GM12892 (cell line): ENCODE measurements at regions not wholly inside any gene's neighbourhood (a gene's known extent, or its start where the extent isn't known, plus 50 kb on each side); places are given as distances from the start of the nearest gene placed in this dataset.

ENCODE experiments used
- DNase-seq: peaks from one replicate; pipeline ENCODE4 v3.0.0; 2011; ENCODE audit not compliant: insufficient read length
- FAIRE-seq: peaks from 2 replicates; lab custom pipeline; 2011; peaks lifted over from hg19 to GRCh38; lab: Jason Lieb, UNC
- POLR2A ChIP-seq: IDR thresholded peaks from 2 replicates; pipeline ENCODE4 v1.6.1; 2011; ENCODE audit warnings: low read depth, low read length, control low read depth
- POLR2AphosphoS5 ChIP-seq: IDR thresholded peaks from 2 replicates; pipeline ENCODE4 v1.6.1; 2011; ENCODE audit warnings: low read depth, low read length, control low read depth
- TAF1 ChIP-seq: IDR thresholded peaks from 2 replicates; pipeline ENCODE4 v1.6.1; 2011; ENCODE audit warnings: low read depth, mild to moderate bottlenecking, control low read depth, low read length, borderline replicate concordance

DNA sequence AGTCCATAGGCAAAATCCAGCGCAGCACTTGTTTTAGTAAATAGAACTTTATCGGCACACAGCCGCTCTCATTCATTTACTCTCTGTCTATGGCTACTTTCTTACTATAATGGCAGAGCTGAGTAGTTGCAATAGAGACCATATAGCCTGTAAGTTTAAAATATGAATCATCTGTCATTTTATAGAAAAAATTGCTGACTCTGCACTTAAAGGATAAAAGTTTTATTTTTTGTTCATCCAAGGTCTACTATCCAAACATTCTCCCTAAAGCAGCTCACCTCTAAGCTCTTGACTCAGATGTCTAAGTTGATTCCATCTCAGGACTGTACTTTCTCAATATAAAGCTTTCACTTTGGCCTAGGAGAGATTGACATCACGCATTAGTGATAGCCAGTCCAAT lies 825.7 kb downstream of the OLFM4 start:
- FAIRE-seq (no peak), DNase-seq (no peak)
- TF ChIP-seq POLR2A: no peak
- TF ChIP-seq TAF1: no peak
- TF ChIP-seq POLR2AphosphoS5: no peak

DNA sequence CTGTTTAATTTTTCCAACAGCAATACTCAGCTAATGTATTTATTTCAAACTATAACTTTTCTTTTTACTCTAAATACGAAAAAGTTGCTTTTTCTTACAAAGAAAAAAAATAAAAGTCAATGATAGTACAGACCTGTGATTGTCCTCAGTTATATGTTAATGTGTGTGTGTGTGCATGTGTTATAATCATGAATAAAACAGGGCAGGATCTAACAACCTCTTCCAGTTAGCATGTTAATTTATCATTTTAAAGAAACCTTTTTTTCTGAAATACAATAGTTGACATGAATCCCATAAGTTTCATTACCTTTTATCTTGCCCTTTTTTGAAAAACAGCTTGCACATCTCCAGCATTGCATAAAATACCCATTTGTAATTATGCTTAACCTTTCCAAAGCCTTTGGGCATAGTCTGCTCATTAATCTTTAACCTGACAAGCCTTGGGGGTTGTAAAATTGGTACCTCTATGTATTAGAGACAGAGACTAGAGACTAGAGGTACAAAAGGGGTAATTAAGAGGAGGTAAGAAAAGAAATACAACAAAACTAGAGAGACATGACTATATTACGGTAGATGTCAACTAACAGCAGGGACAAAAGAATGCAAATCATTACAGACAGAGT lies 828.1 kb downstream of the OLFM4 start:
- TF ChIP-seq POLR2AphosphoS5: no peak
- TF ChIP-seq TAF1: no peak
- TF ChIP-seq POLR2A: no peak
- FAIRE-seq (no peak), DNase-seq (no peak)

DNA sequence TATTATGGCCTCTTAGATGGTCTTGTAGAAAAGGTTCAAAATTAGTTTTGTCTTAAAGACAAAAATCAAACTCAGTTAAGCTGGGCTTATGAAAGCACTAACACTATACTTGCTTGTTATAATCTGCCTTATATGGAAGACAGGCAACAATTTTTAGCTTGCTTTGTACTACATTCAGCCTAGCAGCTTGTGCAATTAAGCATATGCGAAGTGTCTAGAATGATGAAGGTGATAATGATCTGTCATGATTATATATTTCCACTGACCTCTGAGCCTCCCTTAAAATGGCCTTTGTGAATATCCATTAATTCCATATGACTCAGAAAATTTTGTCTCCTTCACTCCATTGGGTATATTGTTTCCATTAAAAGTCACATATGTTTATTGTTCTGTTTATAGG lies 834.9 kb downstream of the OLFM4 start:
- TF ChIP-seq POLR2AphosphoS5 (no peak), POLR2A (no peak), TAF1 (no peak)
- DNase-seq (no peak), FAIRE-seq (no peak)

DNA sequence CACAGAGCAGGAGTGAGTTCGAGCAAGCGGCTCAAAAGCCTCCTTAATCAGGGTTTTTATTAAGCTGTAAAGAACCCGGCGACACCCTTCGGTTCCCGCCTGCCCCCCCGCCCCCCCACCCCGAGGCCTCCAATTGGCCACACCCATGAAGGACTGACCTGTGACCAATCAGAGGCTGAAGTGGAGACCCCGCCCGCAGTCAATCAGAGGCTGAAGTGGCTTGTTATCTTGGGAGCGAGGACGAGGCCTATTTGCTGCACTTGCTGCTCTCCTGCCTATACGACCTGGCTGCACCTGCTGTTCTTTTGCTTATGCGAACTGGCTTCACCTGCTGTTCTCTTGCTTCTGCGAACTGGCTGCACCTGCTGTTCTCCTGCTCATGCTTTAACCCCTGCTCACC lies 844.9 kb downstream of the OLFM4 start:
- TF ChIP-seq POLR2A: no peak
- TF ChIP-seq TAF1: no peak
- no peak for TF ChIP-seq POLR2AphosphoS5
- FAIRE-seq (no peak), DNase-seq (peak; percentile 1)

DNA sequence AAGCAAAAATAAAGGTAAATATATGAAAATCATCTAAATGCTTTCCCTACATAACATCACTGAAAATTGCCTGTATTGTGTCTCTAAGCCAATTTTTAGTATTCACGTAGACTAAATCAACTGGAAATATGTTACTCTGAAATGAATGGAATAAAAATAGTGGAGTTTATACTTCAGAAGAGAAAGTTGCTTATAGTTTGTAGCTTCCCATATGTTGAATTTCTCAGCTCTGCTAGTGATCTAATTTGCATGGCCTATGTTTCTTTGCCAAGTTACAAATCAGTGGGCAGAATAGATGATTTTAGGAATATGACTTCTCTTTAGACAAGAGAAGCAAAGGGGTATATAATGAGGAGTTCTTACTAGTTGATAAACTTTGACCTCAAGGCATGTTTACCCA lies 850.2 kb downstream of the OLFM4 start:
- DNase-seq (no peak), FAIRE-seq (no peak)
- no peak for TF ChIP-seq TAF1
- TF ChIP-seq POLR2AphosphoS5: no peak
- TF ChIP-seq POLR2A: no peak

DNA sequence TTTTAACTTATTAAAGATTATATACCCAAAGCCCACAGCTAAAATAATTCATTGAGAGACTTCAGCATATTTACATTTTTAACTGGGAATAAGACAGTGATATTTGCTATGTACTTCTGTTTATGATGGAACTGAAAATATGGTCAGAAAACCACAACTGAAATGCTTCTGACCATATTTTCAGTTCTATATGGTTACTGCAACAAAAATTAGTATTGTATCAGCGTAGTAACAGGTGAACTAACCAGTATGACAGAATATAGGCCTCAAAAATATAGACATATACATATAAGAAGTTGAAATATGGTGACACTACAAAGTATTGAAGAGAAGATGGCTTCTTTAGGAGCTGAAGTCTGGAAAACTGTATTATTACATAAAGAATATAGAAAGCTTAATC lies 857.4 kb downstream of the OLFM4 start:
- no peak for FAIRE-seq
- no peak for DNase-seq
- TF ChIP-seq POLR2A (no peak), POLR2AphosphoS5 (no peak), TAF1 (no peak)

DNA sequence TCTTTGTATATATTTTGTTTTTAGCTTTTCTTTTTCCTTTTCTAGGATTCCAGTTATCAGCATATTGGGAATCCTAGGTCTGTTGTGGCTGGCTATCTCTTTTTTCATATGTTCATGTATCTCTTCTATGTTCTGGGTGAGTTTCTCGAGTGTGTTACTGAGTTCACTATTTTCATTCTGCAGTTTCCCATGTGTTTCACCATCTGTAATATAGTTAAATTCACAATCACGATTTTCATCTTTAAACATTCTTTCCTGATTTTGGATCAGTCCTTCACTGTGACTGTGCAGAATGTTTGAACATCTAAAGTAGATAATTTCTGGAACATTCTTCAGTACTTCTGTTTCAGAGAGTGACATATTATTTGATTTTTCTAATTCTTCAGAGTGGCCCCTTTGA lies 862.1 kb downstream of the OLFM4 start:
- FAIRE-seq (no peak), DNase-seq (no peak)
- TF ChIP-seq TAF1 (no peak), POLR2A (no peak), POLR2AphosphoS5 (no peak)

DNA sequence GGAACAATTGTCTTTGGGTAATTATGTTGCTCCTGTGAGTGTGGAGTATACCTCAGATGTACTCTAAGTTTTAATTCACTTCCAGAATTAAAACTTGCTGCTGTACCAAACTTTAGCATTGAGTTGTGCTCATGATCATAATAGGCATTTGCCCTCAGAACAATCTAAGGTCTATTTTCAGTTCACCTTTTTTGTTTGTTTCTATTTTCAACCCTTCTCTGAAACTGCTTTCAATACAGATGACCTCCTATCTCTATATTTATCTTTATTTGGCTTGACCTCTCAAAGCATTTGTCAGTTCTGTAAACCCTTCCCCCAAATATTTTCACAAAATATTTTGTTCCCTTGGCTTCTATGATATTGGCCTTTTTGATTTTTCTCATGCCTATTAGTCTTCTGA lies 873.0 kb downstream of the OLFM4 start:
- FAIRE-seq: no peak
- no peak for TF ChIP-seq POLR2A
- no peak for TF ChIP-seq POLR2AphosphoS5
- no peak for TF ChIP-seq TAF1

DNA sequence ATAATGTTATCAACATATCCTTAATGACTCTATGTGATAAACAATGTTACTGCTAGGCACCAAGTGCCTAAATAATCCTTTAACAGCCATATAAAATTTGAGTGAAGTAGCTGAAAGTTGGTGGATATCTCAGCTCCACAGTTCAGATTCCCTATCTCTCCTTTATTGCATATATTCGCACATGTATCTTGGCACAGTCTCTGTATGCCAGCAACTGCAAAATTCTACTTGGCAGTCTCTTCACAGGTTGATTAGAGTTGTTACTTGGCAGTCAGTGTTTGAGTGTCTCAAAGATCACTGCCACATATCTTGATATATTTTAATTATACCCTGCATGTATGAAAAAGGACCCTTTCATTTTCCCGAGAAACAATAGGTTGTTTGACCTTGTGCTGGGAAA lies 879.3 kb downstream of the OLFM4 start:
- no peak for FAIRE-seq
- no peak for DNase-seq
- no peak for TF ChIP-seq POLR2A
- TF ChIP-seq POLR2AphosphoS5: no peak
- TF ChIP-seq TAF1: no peak

More for the DNA sequence above, 873.0 kb downstream of the OLFM4 start:
- DNase-seq: no peak

DNA sequence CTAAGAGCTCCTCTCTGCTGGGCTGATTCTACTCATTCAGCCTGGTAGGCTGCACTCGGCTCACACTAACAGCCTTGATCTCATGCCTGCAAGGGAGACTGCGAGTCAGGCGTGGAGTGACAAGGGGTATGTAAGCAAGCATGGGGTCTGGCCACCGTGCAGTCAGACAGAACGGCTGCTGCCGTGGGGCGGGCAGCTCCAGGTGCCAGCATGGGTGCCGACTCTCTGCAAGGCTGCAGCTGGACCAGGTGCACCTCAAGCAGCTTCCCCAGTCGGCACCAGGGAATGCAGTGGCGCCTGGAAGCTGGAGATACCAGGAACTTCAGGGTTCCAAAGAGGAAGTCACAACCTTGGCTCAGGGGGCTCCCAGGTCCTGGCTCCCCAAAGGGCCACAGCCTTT lies 892.3 kb downstream of the OLFM4 start:
- no peak for TF ChIP-seq POLR2A
- no peak for TF ChIP-seq POLR2AphosphoS5
- no peak for TF ChIP-seq TAF1
- no peak for FAIRE-seq

DNA sequence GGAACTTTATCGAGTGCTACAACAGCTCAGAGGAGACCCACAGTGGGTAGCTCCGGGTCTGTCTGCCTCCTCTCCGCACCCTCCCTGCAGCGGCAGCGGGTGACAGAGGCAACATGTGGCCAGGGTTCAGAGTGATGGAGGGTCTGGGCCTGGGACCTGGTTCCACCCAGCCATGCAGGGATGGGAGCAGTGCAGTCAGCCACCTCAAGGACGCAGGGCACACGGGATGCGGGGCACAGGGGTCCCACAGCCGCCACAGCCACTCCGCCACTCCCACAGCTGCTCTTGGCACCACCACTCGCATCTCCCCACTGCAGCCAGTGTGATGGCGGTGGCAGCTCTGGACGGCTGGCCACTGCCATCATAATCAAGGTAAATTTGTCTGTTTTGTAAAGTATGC lies 892.9 kb downstream of the OLFM4 start:
- no peak for FAIRE-seq
- TF ChIP-seq POLR2A (no peak), POLR2AphosphoS5 (no peak), TAF1 (no peak)
- no peak for DNase-seq

More for the DNA sequence above, 892.3 kb downstream of the OLFM4 start:
- DNase-seq: no peak

DNA sequence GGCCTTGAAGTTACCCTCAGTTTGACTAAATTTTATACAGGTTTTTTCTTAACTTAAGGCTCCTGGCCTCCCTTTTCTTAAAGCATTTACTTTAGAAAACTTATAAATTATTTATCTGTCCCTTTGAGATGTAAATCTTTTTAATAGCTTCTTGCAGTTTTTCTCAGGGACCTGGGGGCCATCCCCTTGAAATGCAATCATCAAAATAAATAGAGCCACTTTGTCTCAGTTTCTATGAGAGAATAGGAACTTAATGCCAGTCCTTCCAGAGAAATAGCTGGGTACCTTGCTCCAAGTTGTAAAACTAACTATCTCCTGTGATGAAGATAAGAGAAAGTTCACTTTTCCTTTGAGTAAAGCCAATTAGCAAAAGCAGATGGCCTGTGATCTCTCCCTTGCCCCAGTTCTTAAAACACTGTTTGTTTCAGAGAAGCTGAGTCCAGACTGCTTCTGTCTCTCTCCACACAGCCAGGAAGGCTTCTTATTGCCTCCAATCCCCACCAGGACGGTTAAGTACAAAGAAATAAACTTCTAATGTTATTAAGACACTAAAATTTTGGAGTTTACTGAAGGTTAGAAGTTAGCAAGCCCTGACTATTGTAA lies 913.1 kb downstream of the OLFM4 start:
- no peak for FAIRE-seq
- TF ChIP-seq POLR2A: no peak
- TF ChIP-seq TAF1: no peak
- no peak for TF ChIP-seq POLR2AphosphoS5

DNA sequence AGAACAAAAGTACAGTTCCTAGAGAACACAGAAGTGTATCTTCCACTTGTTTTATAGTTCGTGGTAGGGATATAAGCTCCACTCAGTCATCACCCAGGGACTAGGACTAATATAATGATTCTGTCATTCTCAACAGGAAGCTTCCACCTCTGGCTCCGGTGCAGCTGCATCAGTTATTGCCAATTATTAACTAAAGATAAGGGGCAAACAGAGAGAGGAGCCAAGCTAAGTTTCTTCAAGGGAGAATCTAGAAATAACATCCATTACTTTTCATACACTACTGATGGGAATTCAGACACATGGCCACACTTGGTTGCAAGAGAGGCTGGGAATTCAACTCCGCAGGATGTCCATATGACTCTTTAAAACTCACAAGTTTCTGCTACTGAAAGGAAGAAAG lies 917.9 kb downstream of the OLFM4 start:
- FAIRE-seq (no peak), DNase-seq (no peak)
- TF ChIP-seq POLR2A (no peak), TAF1 (no peak), POLR2AphosphoS5 (no peak)

More for the DNA sequence above, 913.1 kb downstream of the OLFM4 start:
- no peak for DNase-seq
